Left ventricle myocardium inferior (tissue), 1 donor: ENCODE measurements at regions not wholly inside any gene's neighbourhood (a gene's known extent, or its start where the extent isn't known, plus 50 kb on each side); places are given as distances from the start of the nearest gene placed in this dataset.
A peak's percentile ranks its signal among the peaks of the same experiment; 100 is the strongest.

Experiments used
- DNase-seq: peaks from one replicate; pipeline ENCODE4 v3.0.0-alpha.2; 2020
- H3K27ac ChIP-seq: fragments of 200-600 bp; replicated peaks from 2 replicates; pipeline ENCODE4 v1.8.0; 2021
- H3K27me3 ChIP-seq: fragments of 200-600 bp; 2 replicates; pipeline ENCODE4 v1.8.0; 2021; ENCODE audit warnings: low read depth
- H3K36me3 ChIP-seq: fragments of 200-600 bp; 2 replicates; pipeline ENCODE4 v1.8.0; 2021
- H3K4me1 ChIP-seq: fragments of 200-600 bp; 2 replicates; pipeline ENCODE4 v1.8.0; 2021
- H3K4me3 ChIP-seq: fragments of 200-600 bp; 2 replicates; pipeline ENCODE4 v1.8.0; 2021; ENCODE audit warnings: mild to moderate bottlenecking, moderate library complexity
- H3K9me3 ChIP-seq: fragments of 200-600 bp; replicated peaks from 2 replicates; pipeline ENCODE4 v1.8.0; 2021
- intact Hi-C: fragments of 100-400 bp; cut with micrococcal nuclease; formaldehyde crosslinking; loops from one replicate; pipeline ENCODE4 v1.11.0; 2022
- TF ChIP-seq, protein P1 (sequence below): fragments of 200-600 bp; IDR thresholded peaks from 2 replicates; pipeline ENCODE4 v1.8.0; 2021; ENCODE audit warnings: antibody characterized with exemption, mild to moderate bottlenecking, borderline replicate concordance
- donor health status: DM: no; HTN: yes; CAD: no; lungs with severe emphysema.

DNA sequence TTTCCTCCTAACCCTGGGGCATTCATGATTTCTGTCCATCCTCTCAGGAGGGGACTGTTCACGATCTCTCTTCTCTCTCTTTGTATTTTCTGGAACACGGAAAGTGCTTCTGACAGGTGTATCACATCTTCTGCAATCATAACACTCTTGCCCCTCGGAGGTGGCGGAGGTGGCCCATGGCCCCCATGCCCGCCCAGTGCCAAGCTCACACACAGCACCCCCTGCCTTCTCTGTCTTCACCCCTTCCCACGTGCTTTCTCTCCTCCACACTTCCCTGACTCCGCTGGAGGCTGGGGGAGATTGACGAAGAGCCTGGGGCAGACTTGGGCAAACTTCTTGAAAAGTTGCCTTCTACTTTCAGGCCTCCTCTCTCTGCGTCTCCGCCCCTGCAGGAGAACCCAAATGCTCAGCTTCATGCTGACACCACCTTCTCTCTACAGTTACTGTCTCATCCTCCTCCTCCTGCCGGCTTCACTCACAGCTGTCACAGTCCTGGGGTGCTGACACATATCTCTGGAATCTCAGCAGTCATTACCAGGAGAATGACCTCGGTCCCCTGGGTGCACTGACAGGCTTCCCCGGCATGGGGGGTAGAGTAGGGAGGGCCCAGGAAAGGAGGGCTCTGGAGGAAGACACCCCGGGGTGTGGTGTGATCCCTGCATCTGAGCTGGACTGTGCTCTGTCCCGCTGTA is 127.1 kb downstream of the ENGASE start:
- TF ChIP-seq, protein P1, sequence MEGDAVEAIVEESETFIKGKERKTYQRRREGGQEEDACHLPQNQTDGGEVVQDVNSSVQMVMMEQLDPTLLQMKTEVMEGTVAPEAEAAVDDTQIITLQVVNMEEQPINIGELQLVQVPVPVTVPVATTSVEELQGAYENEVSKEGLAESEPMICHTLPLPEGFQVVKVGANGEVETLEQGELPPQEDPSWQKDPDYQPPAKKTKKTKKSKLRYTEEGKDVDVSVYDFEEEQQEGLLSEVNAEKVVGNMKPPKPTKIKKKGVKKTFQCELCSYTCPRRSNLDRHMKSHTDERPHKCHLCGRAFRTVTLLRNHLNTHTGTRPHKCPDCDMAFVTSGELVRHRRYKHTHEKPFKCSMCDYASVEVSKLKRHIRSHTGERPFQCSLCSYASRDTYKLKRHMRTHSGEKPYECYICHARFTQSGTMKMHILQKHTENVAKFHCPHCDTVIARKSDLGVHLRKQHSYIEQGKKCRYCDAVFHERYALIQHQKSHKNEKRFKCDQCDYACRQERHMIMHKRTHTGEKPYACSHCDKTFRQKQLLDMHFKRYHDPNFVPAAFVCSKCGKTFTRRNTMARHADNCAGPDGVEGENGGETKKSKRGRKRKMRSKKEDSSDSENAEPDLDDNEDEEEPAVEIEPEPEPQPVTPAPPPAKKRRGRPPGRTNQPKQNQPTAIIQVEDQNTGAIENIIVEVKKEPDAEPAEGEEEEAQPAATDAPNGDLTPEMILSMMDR = no peak
- Histone ChIP-seq H3K4me3 (no peak overlapping the region), H3K27ac (no peak overlapping the region), H3K4me1 (no peaks in the 10 kb centered on the region), H3K36me3 (no peaks in the 10 kb centered on the region), H3K9me3 (no peaks in the 10 kb centered on the region), H3K27me3 (peaks cover 96% of the 10 kb centered on the region)
- no peak for DNase-seq
- intact Hi-C loops = no loop called here

DNA sequence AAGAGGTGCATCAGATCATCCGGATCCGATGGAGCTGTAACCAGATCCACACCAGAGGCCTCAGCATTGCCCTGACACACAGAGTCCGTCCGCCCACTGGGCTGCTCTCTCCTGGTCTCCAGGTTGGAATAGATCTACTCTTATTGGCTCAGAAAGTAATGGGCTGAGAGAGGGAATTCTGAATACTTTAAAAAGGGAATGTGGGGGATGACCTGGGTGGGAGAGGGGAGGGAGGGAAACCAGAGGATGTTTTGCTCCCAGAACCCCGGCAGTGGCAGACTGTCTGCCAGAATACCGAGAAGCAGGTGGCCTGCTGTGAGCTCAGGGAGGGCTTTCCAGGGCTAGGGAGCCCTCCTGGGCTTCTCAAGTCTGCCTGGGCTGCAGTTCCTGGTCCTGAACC is 126.5 kb downstream of the ENGASE start:
- Histone ChIP-seq H3K4me1 (no peaks in the 10 kb centered on the region), H3K27ac (no peak overlapping the region), H3K36me3 (no peaks in the 10 kb centered on the region), H3K27me3 (peaks cover 96% of the 10 kb centered on the region), H3K4me3 (no peak overlapping the region), H3K9me3 (no peaks in the 10 kb centered on the region)
- intact Hi-C loops = no loop called here
- DNase-seq = no peak
- TF ChIP-seq, protein P1 = no peak

DNA sequence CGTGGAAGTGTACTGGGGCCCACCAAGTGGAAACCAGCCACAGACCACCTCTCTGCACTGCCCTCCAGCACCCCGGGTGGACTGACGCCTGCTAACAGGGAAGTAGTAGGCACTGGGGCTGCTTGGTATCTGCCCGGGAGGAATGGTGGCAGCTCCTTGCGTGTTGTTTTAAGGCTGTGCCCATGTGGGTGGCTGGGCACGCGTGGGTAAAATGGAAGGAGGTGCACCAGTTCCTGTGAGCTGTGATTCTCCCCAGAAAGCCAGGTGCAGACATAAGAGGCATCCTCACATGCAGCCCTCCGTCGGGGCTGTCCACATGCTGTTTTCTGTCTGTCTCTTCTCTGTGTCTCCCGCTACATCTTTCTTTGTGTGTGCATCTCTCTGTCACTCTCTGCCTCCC is 122.3 kb downstream of the ENGASE start:
- intact Hi-C loops = no loop called here
- H3K4me3 ChIP-seq = no peak overlapping the region
- H3K27ac ChIP-seq = no peak overlapping the region
- peaks cover 96% of the 10 kb centered on the region for H3K27me3 ChIP-seq
- no peaks in the 10 kb centered on the region for H3K9me3 ChIP-seq
- no peaks in the 10 kb centered on the region for H3K36me3 ChIP-seq
- H3K4me1 ChIP-seq = no peaks in the 10 kb centered on the region
- DNase-seq = no peak
- TF ChIP-seq, protein P1 = no peak

DNA sequence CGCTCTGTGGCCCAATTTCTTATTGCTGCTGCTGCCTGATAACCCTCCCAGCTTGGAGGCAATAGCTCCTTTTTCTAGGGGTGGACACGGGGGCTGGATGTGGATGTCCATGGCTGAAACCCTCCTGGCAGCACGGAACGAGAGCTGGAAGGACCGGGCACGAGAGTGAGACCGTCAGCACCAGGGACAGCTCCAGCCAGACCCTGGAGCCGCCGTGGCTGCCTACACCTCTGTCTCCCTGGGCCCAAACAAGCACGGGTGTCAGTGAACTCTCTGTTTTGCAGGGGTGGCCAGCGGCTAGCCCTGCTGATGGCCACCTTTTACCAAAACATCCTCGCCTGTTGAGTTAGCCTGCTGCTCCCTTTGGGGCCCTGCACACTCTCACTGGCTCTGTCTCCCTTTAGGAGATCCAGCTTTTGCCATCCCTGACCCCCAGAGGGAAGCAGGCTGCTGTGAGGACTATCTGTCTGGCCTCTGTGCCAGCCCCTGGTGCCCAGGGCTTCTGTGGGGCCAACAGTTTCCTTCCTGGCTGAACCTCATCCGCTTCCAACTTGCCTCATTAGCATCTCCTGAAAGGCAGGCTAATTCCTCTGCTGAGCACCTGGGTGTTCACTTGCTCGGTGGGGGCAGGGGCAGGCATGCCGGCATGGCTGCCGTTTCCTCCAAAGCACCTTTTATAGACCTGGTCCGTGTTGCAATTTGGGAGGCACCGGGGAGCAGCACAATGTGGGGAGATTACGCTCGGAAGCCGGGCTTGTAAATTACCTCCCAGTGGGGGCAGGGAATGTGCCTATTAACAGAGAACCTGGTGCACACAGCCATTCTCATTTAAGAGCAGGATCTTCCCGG is 118.1 kb downstream of the ENGASE start:
- Histone ChIP-seq H3K36me3 (no peaks in the 10 kb centered on the region), H3K9me3 (no peaks in the 10 kb centered on the region), H3K27me3 (peaks cover 96% of the 10 kb centered on the region), H3K4me1 (no peaks in the 10 kb centered on the region), H3K4me3 (no peak overlapping the region), H3K27ac (no peak overlapping the region)
- intact Hi-C loops = loop anchor here (5.0 kb wide), 1 partner anchor 195 kb away; no protein-coding TSS in a partner anchor
- TF ChIP-seq, protein P1 = no peak
- DNase-seq = peak; percentile 29

DNA sequence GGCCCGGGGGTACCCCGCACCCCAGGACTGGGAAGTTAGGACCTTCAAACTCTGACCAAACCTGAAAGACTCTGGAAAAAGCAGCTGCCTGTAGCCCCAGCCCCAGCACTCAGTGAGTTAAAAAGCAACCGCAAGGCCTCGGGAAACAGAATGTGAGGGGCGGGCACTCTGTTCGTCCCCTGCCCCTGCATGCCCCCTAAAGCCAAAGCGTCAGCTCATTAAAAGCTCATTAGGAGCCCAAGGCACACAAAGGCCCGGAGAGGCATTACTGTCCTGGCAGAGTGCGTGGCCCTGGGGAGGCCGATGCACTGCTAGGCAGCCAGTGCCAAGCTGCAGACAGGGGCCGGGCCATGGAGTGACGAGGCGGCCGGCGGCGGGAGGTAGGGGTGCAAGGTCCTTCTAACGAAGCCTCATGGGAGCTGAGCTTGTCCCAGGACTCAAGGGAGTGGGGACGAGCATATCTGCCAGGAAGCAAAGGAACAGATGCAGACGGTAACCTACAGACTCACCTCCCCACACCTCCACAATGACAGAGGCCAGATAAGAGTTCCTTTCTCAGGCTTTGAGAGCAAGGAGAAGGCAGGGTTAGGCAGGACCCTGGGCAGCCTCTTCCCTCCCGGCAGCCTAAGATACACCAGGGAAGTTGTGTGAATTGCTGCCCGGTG is 116.8 kb downstream of the ENGASE start:
- no peaks in the 10 kb centered on the region for H3K36me3 ChIP-seq
- TF ChIP-seq, protein P1 = no peak
- no peak overlapping the region for H3K27ac ChIP-seq
- DNase-seq = no peak
- no peaks in the 10 kb centered on the region for H3K4me1 ChIP-seq
- H3K9me3 ChIP-seq = no peaks in the 10 kb centered on the region
- H3K27me3 ChIP-seq = peaks cover 97% of the 10 kb centered on the region
- intact Hi-C loops = loop anchor here (5.0 kb wide), 1 partner anchor 196 kb away; no protein-coding TSS in a partner anchor
- no peak overlapping the region for H3K4me3 ChIP-seq
